HG02588 (cell line): ENCODE measurements at regions not wholly inside any gene's neighbourhood (a gene's known extent, or its start where the extent isn't known, plus 50 kb on each side); places are given as distances from the start of the nearest gene placed in this dataset.
"Not testable (repeated sequence)": the region's sequence is repeated elsewhere in the genome, so short reads cannot be mapped to it uniquely, and the experiment has no call there.

Experiments
- ATAC-seq: cut with Tn5 transposase; IDR thresholded peaks from one replicate; pipeline ENCODE4 v1.9.1; 2021; ENCODE audit warnings: mild to moderate bottlenecking, moderate library complexity; ENCODE audit not compliant: unreplicated experiment

DNA sequence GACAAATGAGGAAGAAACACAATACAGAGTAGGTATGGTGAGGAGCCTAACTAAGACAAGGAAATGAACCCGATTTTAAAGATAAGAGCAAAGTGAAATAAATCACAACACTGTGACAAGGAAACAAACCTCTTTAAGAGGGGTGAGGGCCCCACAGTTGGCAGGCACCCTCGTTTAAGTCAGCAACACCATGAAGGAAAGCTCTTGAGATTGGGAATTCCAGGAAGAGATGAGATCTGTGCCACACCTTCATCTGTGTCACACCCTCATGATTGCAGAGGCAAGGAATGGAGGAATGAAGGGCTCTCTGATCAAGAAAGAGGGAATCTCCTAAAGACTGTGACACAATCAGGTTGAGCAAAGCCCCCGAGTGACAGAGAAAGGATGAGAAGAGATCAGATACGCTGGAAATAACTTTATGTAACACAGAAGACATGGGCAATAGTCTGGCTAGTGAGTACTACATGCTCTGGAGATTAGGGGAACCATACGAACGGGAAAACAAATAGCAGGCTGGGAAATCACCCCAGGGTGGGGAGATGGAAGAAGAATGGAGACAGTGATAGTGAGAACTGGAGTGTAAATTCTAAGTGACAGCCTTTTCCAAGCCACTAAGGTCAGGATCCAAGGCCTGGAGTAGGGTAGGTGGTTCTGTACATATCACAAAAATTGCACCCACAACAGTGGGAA is 51.7 kb upstream of the TERB2 start:
- not testable (repeated sequence) for ATAC-seq
